ENCODE measurements at regions not wholly inside any gene's neighbourhood (a gene's known extent, or its start where the extent isn't known, plus 50 kb on each side); places are given as distances from the start of the nearest gene placed in this dataset.

- TF ChIP-seq CTCF (IDR thresholded peaks at IDR 0.05), result no peak
- TF ChIP-seq POLR2A (IDR thresholded peaks at IDR 0.05), result no peak
These were observed 202.2 kb upstream of the CDYL start for GRCh38 chr6:4574007-4574406.

Data from adrenal gland (tissue), 5 donors.